Activated CD4-positive, alpha-beta T cell treated with anti-CD3 and anti-CD28 coated beads, Interleukin-2, amount 50 U/mL, for 16 hours (primary cell): ENCODE measurements at regions not wholly inside any gene's neighbourhood (a gene's known extent, or its start where the extent isn't known, plus 50 kb on each side); places are given as distances from the start of the nearest gene placed in this dataset.
"Not testable (repeated sequence)": the region's sequence is repeated elsewhere in the genome, so short reads cannot be mapped to it uniquely, and the experiment has no call there.

Experiments used
- DNase-seq: peaks from one replicate; pipeline ENCODE4 v3.0.0-alpha.2; 2020

DNA sequence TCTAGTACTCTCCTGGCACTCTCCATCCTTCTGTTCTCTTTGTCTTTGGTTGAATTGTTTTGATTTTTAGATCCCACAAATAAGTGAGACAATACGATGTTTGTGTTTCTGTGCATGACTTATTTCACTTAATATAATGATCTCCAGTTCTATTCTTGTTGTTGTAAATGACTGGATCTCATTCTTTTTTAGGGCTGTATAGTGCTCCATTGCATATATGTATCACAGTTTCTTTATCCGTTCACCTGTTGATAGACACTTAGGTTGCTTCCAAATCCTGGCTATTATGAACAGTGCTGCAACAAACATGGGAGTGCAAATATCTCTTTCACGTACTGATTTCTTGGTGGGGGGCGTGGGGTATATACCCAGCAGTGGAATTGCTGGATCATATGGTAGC lies 245.0 kb downstream of the ADCYAP1 start:
- DNase-seq, result no peak

DNA sequence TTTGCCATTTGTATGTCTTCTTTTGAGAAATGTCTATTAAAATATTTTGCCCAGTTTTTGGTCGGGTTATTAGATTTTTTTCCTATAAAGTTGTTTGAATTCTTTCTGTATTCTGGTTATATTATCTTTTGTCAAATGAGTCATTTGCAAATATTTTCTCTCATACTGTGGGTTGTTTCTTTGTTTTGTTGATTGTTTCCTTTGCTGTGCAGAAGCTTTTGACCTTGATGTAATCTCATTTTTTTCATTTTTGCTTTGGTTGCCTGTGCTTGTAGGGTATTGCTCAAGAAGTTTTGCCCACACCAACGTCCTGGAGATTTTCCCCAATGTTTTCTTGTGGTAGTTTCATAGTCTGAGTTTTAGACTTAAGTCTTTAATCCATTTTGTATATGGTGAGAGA lies 245.7 kb downstream of the ADCYAP1 start:
- DNase-seq, result no peak

DNA sequence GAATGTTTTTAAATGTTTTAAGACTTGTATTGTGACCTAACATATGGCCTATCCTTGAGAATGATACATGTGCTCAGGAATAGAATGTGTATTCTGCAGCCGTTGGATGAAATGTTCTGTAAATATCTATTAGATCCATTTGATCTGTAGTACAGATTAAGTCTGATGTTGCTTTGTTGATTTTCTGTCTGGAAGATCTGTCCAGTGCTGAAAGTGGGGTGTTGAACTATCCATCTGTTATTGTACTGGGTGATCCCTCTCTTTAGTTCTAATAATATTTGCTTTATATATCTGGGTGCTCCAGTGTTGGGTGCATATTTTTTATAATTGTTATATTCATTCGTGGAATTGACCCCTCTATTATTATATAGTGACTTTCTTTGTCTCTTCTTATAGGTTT lies 248.3 kb downstream of the ADCYAP1 start:
- not testable (repeated sequence) for DNase-seq

DNA sequence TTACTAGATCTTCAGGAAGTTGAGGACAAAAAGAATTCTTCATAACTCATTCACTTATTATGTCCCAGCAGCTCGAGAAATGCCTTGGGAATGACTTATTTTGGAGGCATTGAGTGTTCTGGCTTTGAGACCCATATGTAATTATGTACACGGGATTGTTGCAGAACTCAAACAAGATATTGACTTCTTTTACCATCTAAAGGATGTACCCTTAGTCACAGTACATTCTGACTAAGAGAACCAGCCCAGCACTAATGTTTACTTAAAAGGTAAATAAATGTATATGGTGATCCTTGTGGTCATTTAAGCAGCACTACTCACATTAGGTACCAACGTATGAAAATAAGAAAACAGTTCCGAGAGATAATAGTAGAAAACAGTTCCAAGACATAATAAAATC lies 268.9 kb downstream of the ADCYAP1 start:
- DNase-seq, result no peak

DNA sequence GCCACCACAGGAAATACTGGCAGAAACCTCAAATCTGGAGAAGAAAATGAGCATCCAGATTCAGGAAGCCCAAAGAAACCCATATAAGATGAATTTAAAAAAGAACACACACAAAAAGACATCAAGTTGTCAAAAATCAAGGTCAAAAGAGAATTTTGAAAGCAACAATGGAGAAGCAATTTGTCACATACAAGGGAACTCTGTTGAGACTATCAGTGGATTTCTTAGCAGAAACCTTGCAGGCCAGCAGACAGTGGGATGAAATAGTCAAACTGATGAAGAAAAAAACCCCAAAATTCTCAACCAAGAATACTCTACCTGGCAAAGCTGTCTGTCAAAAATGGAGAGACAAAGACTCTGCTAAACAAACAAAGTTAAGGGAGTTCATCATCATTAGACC lies 272.6 kb downstream of the ADCYAP1 start:
- no peak for DNase-seq

DNA sequence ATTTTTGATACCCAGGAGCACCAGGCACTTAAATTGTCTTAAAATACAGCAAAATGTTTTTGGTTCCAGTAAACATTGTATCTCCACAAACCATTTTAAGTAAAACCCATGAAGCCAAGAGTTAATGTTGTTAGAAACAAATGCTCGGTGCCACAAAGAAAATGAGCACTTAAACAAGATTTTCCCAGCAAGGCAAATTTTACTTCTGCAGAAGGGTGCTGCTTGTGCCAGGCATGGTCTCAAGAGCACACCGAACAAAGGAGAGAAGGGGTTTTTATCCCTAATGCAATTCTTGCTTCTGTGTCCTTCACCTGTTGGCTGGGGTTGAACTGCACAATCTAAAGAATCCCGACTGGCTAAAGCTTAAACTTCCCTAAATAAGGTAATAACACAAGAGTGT lies 286.7 kb downstream of the ADCYAP1 start:
- no peak for DNase-seq

DNA sequence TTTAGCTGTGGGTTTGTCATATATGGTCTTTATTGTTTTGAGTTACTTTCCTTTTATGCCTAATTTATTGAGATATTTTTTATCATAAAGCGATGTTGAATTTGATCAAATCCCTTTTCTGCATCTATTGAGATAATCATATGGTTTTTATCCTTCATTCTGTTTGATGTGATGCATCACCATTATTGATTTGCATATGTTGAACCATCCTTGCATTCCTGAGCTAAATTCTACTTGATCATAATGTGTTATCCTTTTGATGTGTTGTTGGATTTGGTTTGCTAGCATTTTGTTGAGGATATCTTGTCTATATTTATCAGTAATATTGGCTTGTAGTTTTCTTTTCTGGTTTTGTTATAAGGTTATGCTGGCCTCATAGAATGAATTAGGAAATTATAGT lies 308.5 kb downstream of the ADCYAP1 start:
- no peak for DNase-seq

DNA sequence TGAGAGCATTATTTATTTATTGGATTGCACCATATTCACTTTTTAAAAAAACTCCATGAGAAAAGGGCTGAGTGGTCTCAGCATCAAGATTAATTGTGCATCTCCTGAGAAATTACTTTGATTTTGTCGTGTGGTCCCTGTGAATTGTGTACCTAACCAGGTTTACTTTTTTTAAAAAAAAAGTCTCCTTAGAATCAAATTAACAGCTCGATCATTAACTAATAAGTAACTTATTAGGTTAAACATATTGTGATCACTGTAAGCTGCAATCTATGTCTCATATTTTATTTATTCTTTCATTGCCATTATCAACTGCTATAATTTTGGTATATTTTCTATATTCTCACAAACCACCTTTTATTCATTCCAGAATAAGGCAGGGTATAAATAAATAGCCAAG lies 318.2 kb downstream of the ADCYAP1 start:
- no peak for DNase-seq

DNA sequence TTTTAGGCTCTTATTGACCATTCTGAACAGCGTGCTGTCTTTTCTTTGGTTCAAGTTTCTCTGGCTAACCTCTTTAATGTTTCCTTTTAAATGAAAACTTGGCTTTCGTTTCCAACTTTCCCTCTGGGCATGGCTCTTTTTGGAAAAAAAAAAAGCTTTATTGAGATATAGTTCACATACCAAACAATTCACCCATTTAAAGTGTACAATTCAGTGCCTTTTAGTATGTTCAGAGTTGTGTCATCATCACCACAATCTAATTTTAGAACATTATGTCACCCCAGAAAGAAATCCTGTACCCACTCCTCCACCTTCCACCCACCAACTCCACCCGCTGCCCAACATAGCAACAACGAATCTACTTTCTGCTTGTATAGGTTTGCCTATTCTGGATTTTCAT lies 322.4 kb downstream of the ADCYAP1 start:
- DNase-seq, result no peak

DNA sequence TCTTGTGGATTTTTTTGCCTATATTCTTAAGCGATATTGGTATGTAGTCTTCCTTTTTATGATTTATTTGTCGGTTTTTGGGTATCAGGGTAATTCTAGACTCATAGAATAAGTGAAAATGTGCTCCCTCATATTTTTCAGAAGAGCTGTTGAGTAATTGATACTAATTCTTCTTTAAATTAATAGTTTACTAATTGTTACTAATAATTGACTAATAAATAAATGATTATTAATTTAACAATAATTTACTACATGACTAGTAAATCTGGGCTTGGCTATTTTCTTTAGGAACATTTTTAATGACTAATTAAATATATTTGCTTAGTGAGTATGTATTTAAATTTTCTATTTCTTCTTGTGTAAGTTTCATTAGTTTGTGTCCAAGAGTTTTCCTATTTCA lies 325.0 kb downstream of the ADCYAP1 start:
- DNase-seq, result no peak

DNA sequence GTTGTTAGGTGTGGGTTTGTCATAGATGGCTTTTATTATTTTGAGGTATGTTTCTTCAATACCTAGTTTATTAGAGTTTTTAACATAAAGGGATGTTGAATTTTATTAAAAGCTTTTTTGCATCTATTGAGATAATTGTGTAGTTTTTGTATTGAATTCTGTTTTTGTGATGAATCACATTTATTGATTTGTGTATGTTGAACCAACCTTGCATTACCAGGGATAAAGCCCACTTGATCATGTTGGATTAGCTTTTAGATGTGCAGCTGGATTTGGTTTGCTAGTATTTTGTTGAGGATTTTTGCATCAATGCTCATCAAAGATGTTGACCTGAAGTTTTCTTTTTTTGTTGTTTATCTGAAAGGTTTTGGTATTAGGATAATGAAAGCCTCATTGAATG lies 328.2 kb downstream of the ADCYAP1 start:
- DNase-seq, result no peak

DNA sequence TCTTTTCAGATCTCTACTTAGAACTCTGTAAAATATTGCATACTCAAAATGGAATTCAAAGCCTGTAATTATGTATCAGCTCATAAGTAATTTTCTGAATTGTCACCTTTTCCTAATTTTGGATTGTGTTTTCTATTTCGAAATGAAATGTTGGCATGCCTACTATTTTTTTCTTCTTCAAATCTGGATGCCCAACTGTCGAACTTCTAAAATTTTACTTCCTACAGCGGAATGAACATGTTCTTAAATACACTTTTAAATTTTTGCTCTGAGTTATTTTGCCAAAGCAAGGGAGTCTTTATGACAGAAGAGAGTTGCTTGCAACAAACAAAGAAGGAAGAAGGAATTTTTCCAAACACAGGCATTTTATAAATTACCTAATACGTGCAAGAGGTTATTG lies 336.0 kb downstream of the ADCYAP1 start:
- no peak for DNase-seq

DNA sequence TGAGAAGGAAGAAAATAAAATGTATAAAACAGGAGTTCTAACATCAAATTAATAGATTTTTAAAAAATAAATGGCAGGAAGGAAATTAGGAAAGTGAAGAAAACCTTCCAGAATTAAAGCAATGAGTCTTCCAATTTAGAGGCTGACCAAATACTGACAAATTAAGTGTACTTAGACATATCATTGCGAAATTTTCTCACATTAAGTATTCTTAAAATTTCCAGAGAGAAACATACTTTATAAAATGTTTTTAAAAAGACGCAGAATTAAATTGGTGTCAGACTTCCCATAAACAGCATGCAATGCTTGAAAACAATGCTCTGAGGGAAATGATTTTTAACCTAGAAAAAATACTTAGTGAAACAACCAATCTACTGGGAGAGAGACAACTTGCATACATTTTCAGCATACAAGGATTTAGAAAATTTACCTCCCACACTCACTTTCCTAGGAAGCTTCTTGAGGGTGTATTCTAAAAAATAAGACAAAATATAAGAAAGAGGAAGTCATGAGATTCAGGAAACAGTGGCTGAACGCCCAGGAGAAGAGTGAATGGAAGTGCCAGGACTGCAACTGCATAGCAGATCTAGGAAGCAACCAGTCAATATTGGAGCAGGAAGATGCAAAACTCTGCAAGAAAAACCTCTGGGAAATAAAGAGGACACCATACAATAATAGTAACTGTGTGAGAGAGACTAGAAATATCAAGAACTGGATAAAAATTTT lies 339.9 kb downstream of the ADCYAP1 start:
- no peak for DNase-seq

DNA sequence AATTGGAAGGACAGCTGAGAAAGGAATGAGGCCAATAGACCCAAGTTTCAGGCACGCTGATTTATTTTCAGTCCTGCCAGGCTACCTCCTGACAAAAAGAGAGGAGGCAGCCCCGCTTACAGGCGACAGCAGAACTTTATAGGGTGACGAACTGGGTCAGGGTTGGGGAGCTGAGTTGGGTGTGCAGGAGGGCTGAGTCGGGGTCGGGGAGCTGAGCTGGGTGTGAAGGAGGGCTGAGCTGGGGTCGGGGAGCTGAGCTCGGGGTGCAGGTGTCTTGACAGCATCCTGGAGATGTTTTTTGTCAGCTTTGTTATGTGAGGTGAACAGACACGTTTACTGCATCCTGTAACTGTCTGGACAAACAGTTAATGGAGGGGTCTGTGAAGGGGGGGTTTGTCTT lies 342.2 kb downstream of the ADCYAP1 start:
- no peak for DNase-seq

DNA sequence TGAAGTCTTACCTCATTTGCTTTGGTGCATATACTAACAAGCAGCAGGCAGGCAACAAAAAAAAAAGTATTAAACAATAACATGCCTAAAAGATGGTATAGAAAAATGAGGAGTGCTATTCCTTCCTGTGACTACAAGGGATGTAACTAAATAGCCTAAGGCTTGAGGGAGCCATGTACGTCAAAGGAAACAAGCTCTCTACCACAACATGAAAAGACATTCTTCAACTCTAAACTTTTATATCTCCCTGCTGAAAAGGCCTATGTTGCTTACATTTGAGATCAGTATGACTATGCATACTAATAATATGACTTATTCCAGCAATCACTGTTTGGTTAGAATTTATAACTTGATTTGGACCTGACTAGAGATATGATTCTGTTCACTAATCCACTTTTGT lies 347.9 kb downstream of the ADCYAP1 start:
- no peak for DNase-seq

DNA sequence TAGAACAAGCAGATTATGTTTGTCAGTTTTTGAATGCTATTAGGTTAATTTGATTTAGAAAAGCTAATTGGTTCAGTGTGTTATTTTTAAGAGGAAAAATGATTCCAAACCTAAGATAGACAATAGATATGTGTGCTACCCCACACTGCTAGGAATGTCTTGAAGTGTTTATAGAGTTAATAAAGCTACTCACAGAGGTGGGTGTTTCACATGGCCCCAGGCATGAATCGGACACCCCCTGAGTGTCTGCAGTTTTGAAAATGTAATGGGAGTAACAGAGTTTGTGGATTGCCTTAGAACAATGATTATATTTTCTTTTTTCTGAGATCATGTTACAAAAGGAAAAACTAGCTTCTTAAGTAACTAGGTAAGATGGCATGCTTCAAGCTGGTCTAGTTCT lies 348.3 kb downstream of the ADCYAP1 start:
- no peak for DNase-seq

DNA sequence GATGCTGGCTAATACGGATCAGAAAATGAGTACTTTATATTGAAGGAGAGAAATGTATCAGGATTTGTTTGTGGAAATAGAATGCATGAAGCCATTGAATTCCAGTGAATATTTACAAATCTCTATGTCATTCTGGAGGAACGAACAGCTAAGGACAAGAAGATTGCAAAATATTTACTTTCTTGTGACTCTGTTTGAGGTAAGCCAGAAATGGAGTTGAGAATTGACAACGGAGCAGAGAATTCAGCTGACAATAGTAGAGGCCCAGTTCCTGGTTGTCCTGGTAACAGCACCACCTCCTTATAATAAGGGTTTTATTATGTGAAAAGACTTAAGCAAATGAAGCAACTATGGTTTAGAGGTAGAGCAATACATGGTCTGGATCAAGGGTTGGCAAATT lies 349.2 kb downstream of the ADCYAP1 start:
- no peak for DNase-seq

DNA sequence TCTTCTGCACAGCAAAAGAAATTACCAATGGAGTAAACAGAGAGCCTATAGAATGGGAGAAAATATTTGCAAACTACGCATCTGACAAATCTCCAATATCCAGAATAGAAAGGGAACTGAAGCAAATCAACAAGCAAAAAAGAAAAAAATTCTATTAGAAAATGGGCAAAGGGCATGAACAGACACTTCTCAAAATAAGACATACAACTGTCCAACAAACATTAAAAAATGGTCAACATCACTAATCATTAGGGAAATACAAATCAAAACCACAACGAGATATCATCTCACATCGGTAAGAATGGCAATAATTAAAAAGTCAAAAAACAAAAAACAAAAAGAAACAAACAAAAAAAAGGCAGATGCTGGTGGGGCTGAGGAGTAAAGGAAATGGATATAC lies 356.4 kb downstream of the ADCYAP1 start:
- DNase-seq, result no peak

DNA sequence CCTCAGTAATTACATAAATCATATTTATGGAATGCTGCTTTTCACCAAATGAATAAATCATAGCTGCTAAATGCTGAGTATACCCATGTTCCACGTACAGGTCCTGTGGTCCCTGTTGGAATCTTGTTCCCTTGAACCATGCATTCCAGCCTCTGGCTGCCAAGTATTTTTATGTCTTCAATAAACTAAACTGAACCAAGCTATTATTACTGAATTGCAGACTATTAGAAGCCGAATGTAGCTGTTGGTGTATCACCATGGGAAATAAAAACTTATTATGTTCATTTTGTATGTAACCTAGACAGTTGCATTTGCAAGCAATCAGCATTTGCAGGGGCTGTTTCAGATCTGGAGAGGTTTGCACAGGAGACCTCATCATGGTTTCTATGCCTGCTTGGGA lies 362.4 kb downstream of the ADCYAP1 start:
- no peak for DNase-seq

DNA sequence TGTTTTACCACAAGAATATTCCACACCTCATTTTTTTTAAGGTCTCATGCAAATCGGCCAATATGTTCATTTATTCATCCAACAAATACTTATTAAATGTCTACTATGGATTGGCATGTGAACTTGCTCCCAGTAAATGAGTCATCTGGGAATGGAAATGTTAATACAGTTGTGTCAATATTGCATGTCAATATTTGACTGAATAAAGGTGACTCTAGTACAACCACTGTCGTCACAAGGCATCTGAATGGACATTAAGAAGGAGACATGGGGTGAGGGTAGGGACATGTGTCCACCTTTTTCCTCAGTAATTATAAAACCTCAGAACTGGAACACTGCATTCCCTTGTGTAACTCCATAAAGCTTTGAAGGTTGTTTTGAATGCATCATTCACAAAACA lies 365.4 kb downstream of the ADCYAP1 start:
- no peak for DNase-seq

DNA sequence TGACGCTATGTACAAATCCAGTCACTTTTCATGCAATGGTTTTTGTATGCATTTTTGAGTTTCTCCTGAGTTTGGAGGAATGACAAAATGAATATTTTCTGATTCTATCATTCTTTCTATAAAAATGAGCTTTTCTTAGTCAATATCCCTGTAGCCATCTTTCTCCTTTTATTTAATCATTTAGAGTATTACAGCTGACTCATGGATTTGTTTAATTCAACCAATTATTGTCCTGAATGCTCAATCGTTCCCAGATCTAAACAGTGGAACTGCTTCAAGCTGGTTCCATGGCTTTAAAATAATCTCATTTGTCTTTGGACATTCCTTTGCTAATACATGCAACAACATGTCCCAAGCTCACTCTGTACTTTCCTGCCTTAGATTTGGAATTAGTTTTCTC lies 368.8 kb downstream of the ADCYAP1 start:
- DNase-seq, result no peak

DNA sequence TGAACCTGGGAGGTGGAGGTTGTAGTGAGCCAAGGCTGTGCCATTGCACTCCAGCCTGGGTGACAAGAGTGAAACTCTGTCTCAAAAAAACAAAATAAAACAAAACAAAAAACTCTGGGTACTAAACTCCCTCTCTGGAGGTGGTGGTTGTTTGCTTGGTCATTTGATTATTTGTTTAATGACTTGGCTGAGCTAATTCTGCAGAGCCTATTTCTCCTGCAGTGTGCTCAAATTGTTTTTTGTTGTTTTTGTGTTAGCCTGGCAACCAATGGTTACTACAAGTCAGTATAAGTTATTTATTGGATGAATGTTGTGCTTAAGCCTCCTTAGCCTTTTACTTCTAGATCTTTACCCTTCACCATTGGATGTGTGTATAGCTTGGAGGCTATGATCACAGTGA lies 387.5 kb downstream of the ADCYAP1 start:
- no peak for DNase-seq

DNA sequence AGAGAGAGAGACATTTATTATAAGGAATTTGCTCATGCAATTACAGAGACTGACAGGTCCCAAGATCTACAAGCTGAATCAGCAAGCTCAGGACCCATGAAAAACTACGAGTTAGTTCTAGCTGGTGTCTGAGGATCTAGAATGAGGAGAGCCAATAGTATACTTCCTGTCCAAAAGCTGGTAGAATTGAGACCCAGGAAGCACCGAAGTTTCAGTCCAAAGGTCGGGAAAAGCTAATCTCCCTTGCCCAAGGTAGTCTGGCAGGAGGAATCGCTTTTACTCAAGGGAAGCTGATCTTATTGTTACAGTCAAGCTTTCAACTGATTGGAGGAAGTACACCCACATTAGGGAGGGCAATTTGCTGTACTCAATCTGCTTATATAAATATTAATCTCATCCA lies 389.6 kb downstream of the ADCYAP1 start:
- no peak for DNase-seq

DNA sequence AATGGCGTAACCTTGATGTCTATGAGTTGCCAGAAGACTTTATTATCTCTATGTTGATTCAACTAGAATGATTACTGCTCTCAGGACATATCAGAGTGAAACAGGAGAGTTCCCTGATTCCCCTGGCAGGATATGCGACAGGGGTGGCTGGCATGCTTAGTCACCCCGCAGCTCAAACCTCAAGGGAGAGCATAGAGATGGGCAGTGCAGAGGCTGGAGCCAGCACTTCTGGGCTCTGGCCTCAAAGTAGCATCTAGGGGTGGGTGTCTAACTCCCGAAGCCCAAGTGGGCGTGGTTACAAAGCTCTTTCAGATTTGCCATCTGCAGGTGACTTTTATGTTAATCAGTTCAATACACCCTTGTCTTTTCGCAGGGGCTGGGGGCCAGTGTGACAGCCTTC lies 391.6 kb downstream of the ADCYAP1 start:
- no peak for DNase-seq

DNA sequence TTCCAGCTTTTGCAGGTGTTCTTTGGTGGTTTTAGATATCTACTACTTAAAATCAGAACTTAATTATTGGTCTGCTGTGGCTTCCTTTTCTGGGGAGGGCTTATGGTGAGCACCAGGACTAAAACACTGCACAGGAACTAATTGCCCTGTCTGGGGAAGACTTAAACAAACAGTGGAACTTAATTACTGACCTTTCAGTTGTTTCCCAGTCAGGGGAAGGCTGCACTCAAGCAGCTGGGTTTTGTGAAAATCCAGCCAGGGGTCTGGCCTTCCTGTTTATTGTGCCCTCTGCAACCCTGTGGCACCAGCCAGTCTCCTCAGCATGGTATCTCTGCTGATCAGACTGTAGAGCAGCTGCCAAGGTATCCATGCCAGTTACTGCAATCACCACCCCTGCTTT lies 398.2 kb downstream of the ADCYAP1 start:
- DNase-seq, result no peak
